ENCODE measurements at regions not wholly inside any gene's neighbourhood (a gene's known extent, or its start where the extent isn't known, plus 50 kb on each side); places are given as distances from the start of the nearest gene placed in this dataset.

GRCh38 chr16:59210955-59211541 lies 476.9 kb upstream of the GOT2 start (continued):
- TF ChIP-seq HMGXB4 (CRISPR knock-in tag; IDR thresholded peaks at IDR 0.05; ENCODE audit: borderline replicate concordance in 1 of 2, low read depth in 1 of 2) (no peak), KDM6A (CRISPR knock-in tag; IDR thresholded peaks at IDR 0.05; ENCODE audit: low read depth) (peak; percentile 37; the same call in 1 of the 2 replicates), ZNF629 (CRISPR knock-in tag; conservative IDR thresholded peaks at IDR 0.05) (no peak), RFX5 (IDR thresholded peaks at IDR 0.05; ENCODE audit: low read depth, low read length) (peak; percentile 65; the same call in 1 of the 2 replicates), AHR (CRISPR knock-in tag; IDR thresholded peaks at IDR 0.05) (no peak), SNAPC4 (CRISPR knock-in tag; IDR thresholded peaks at IDR 0.05) (no peak), ZNF282 (IDR thresholded peaks at IDR 0.05; ENCODE audit: partially characterized antibody) (no peak), IKZF5 (CRISPR knock-in tag; IDR thresholded peaks at IDR 0.05) (peak; percentile 88), ZNF619 (CRISPR knock-in tag; IDR thresholded peaks at IDR 0.05) (no peak), ZNF331 (CRISPR knock-in tag; IDR thresholded peaks at IDR 0.05) (peak; percentile 73; the same call in 1 of the 2 replicates), PHB2 (IDR thresholded peaks at IDR 0.05; ENCODE audit: partially characterized antibody) (no peak), CENPT (CRISPR knock-in tag; IDR thresholded peaks at IDR 0.05; ENCODE audit: low read depth) (no peak), ZMAT5 (CRISPR knock-in tag; IDR thresholded peaks at IDR 0.05; ENCODE audit: borderline replicate concordance, low read depth) (no peak), CHD4 (IDR thresholded peaks at IDR 0.05; ENCODE audit: borderline replicate concordance, low read length) (no peak), GATAD1 (CRISPR knock-in tag; IDR thresholded peaks at IDR 0.05) (peak; percentile 24; the same call in 1 of the 2 replicates), PRPF4 (IDR thresholded peaks at IDR 0.05; ENCODE audit: low read depth, low read length, poor library complexity, severe bottlenecking) (no peak), ZNF230 (CRISPR knock-in tag; IDR thresholded peaks at IDR 0.05) (no peak), GABPA (IDR thresholded peaks at IDR 0.05; ENCODE audit: low read depth, low read length) (no peak), GABPA (CRISPR knock-in tag; IDR thresholded peaks at IDR 0.05; ENCODE audit: low read depth) (peak; percentile 59), RBM39 (IDR thresholded peaks at IDR 0.05; ENCODE audit: low read depth, low read length, poor library complexity, severe bottlenecking) (no peak), EZH2 (conservative IDR thresholded peaks at IDR 0.05; ENCODE audit: low read depth, low read length) (no peak), PHF5A (CRISPR knock-in tag; IDR thresholded peaks at IDR 0.05; ENCODE audit: low read depth, unreplicated experiment) (no peak), STAT5B (CRISPR knock-in tag; IDR thresholded peaks at IDR 0.05) (no peak)

Data from HepG2 (cell line).